ENCODE measurements at regions not wholly inside any gene's neighbourhood (a gene's known extent, or its start where the extent isn't known, plus 50 kb on each side); places are given as distances from the start of the nearest gene placed in this dataset.

GRCh38 chr2:236749346-236749745, 179.7 kb downstream of the ACKR3 start:
- TF ChIP-seq CTCF (IDR thresholded peaks at IDR 0.05; ENCODE audit: low read length) (no peak), EZH2phosphoT487 (IDR thresholded peaks at IDR 0.05; ENCODE audit: low read length) (no peak)
